Small intestine (tissue), 7 donors: ENCODE measurements at regions not wholly inside any gene's neighbourhood (a gene's known extent, or its start where the extent isn't known, plus 50 kb on each side); places are given as distances from the start of the nearest gene placed in this dataset.
A peak's percentile ranks its signal among the peaks of the same experiment; 100 is the strongest.

Source experiments
- DNase-seq, 2 donors: peaks; one replicate each; pipeline versions ENCODE4 v3.0.0 to v3.0.0-alpha.2; 2013
- FAIRE-seq: peaks from 2 replicates; lab custom pipeline; 2012; peaks lifted over from hg19 to GRCh38; lab: Jason Lieb, UNC
- H3K27ac ChIP-seq, 3 donors: one replicate each; pipeline ENCODE4 v1.5.1; 2013; ENCODE audit warnings: low read length in 2 of 3, mild to moderate bottlenecking in 2 of 3, control low read depth in 1 of 3, inconsistent platforms in 1 of 3, low read depth in 1 of 3, moderate library complexity in 1 of 3
- H3K27me3 ChIP-seq, 3 donors: one replicate each; pipeline ENCODE4 v1.6.1; 2013; ENCODE audit warnings: low read length in 3 of 3, inconsistent platforms in 1 of 3; ENCODE audit not compliant: control insufficient read depth in 3 of 3, insufficient read depth in 3 of 3
- H3K36me3 ChIP-seq, 3 donors: one replicate each; pipeline ENCODE4 v1.6.1; 2013; ENCODE audit warnings: low read length in 3 of 3, inconsistent platforms in 1 of 3, low read depth in 1 of 3, mild to moderate bottlenecking in 1 of 3, moderate library complexity in 1 of 3; ENCODE audit not compliant: control insufficient read depth in 3 of 3, insufficient read depth in 2 of 3
- H3K4me1 ChIP-seq, 3 donors: one replicate each; pipeline ENCODE4 v1.6.1; 2013; ENCODE audit warnings: low read length in 2 of 3, inconsistent platforms in 1 of 3, low read depth in 1 of 3, mild to moderate bottlenecking in 1 of 3, moderate library complexity in 1 of 3; ENCODE audit not compliant: control insufficient read depth in 3 of 3, insufficient read depth in 2 of 3
- H3K4me3 ChIP-seq, 3 donors: one replicate each; pipeline ENCODE4 v1.5.1; 2013; ENCODE audit warnings: low read length in 3 of 3, control low read depth in 1 of 3, inconsistent platforms in 1 of 3, low read depth in 1 of 3, mild to moderate bottlenecking in 1 of 3, moderate library complexity in 1 of 3
- H3K9me3 ChIP-seq, 2 donors: one replicate each; pipeline ENCODE4 v1.6.1; 2013; ENCODE audit warnings: low read depth in 1 of 2, low read length in 1 of 2; ENCODE audit not compliant: control insufficient read depth in 2 of 2, insufficient read depth in 1 of 2
- WGBS, 3 donors: extraction: QIAGEN DNeasy Blood & Tissue Kit; methylation state at CpG; one replicate each; pipeline ENCODE4 v1.1.7; 2013; 5-methylcytosine and 5-hydroxymethylcytosine counted together
- donor health status: healthy with polysubstance abuse.
- donor health status: control.
- donor health status: control.
- donor health status: Bipolar disorder and iron deficiency.
- donor health status: healthy.

GRCh38 chr13:32828711-32829110 lies 187.5 kb upstream of the KL start:
- Histone ChIP-seq H3K4me3 (no peak overlapping the region), H3K27ac (no peak overlapping the region), H3K4me1 (no peaks in the 10 kb centered on the region), H3K9me3 (no peaks in the 10 kb centered on the region), H3K36me3 (no peaks in the 10 kb centered on the region), H3K27me3 (no peaks in the 10 kb centered on the region)
- 93 to 95% (median 94%) methylated on average over 6 of the region's 6 CpGs for WGBS, 3 donors
- DNase-seq, result no peak
- no peak for FAIRE-seq

GRCh38 chr13:32829269-32829668 lies 187.0 kb upstream of the KL start:
- Histone ChIP-seq H3K36me3 (no peaks in the 10 kb centered on the region), H3K4me1 (no peaks in the 10 kb centered on the region), H3K27ac (no peak overlapping the region), H3K9me3 (no peaks in the 10 kb centered on the region), H3K4me3 (no peak overlapping the region), H3K27me3 (no peaks in the 10 kb centered on the region)
- WGBS, 3 donors, result 54 to 75% (median 68%) methylated on average over 6 of the region's 6 CpGs
- DNase-seq (no peak), FAIRE-seq (no peak)

- Histone ChIP-seq H3K27ac (no peak overlapping the region), H3K27me3 (no peaks in the 10 kb centered on the region), H3K4me3 (no peak overlapping the region), H3K36me3 (no peaks in the 10 kb centered on the region), H3K4me1 (no peaks in the 10 kb centered on the region), H3K9me3 (peaks cover 0 to 3% of the 10 kb centered on the region in 2 donors)
- FAIRE-seq, result no peak
- WGBS, 3 donors, result 74 to 83% (median 82%) methylated on average over 8 of the region's 8 CpGs
- DNase-seq, result no peak
These were observed 186.4 kb upstream of the KL start for GRCh38 chr13:32829676-32830335.

GRCh38 chr13:32830336-32831031 lies 185.7 kb upstream of the KL start:
- DNase-seq (no peak), FAIRE-seq (no peak)
- H3K4me3 ChIP-seq, result no peak overlapping the region
- H3K9me3 ChIP-seq, result peaks cover 0 to 5% of the 10 kb centered on the region in 2 donors
- no peaks in the 10 kb centered on the region for H3K36me3 ChIP-seq
- WGBS, 3 donors, result 87 to 92% (median 89%) methylated on average over 10 of the region's 10 CpGs
- no peaks in the 10 kb centered on the region for H3K4me1 ChIP-seq
- H3K27me3 ChIP-seq, result no peaks in the 10 kb centered on the region
- H3K27ac ChIP-seq, result no peak overlapping the region

- 75 to 79% (median 79%) methylated on average over 5 of the region's 5 CpGs for WGBS, 3 donors
These were observed 178.8 kb upstream of the KL start for GRCh38 chr13:32837307-32837972.

GRCh38 chr13:32837973-32838927 lies 178.0 kb upstream of the KL start:
- FAIRE-seq, result no peak
- WGBS, 3 donors, result 79 to 90% (median 88%) methylated on average over 18 of the region's 18 CpGs
- peak overlapping the region in 2 of 3 donors; percentile 76 to 78 for H3K27ac ChIP-seq
- H3K27me3 ChIP-seq, result no peaks in the 10 kb centered on the region
- peaks cover 0 to 11% (median 2%) of the 10 kb centered on the region in 3 donors for H3K4me1 ChIP-seq
- H3K9me3 ChIP-seq, result peaks cover 0 to 9% of the 10 kb centered on the region in 2 donors
- H3K4me3 ChIP-seq, result no peak overlapping the region
- H3K36me3 ChIP-seq, result no peaks in the 10 kb centered on the region
- no peak for DNase-seq

More at GRCh38 chr13:32837307-32837972, 178.8 kb upstream of the KL start:
- H3K36me3 ChIP-seq, result no peaks in the 10 kb centered on the region
- H3K4me3 ChIP-seq, result no peak overlapping the region
- peaks cover 0 to 11% (median 2%) of the 10 kb centered on the region in 3 donors for H3K4me1 ChIP-seq
- DNase-seq (no peak), FAIRE-seq (no peak)
- peak overlapping the region in 1 of 3 donors; percentile 76 for H3K27ac ChIP-seq
- no peaks in the 10 kb centered on the region for H3K27me3 ChIP-seq
- H3K9me3 ChIP-seq, result peaks cover 0 to 5% of the 10 kb centered on the region in 2 donors

- H3K27ac ChIP-seq, result peak overlapping the region in 2 of 3 donors; percentile 76 to 78
- no peaks in the 10 kb centered on the region for H3K27me3 ChIP-seq
- H3K36me3 ChIP-seq, result no peaks in the 10 kb centered on the region
- H3K4me1 ChIP-seq, result peaks cover 0 to 11% (median 2%) of the 10 kb centered on the region in 3 donors
- FAIRE-seq, result no peak
- peaks cover 0 to 9% of the 10 kb centered on the region in 2 donors for H3K9me3 ChIP-seq
- H3K4me3 ChIP-seq, result no peak overlapping the region
- WGBS, 3 donors, result 35 to 70% (median 54%) methylated on average over 3 of the region's 3 CpGs
- peak; percentile 20 to 54 for DNase-seq
These were observed 177.3 kb upstream of the KL start for GRCh38 chr13:32838945-32839344.
